ENCODE measurements at regions not wholly inside any gene's neighbourhood (a gene's known extent, or its start where the extent isn't known, plus 50 kb on each side); places are given as distances from the start of the nearest gene placed in this dataset.

- no peak for ATAC-seq
- H3K4me1 ChIP-seq (ENCODE audit: control insufficient read depth, insufficient read depth, low read length) = no peaks in the 10 kb centered on the region
- in situ Hi-C loops (cut with MboI) = no loop called here
- no peak overlapping the region for H2AFZ ChIP-seq (ENCODE audit: control insufficient read depth, low read depth, low read length)
- SMC1A ChIA-PET (ENCODE audit: uncharacterized antibody, unreplicated experiment) = no interaction called here
- no peaks in the 10 kb centered on the region for H3K9me3 ChIP-seq (replicated peaks; ENCODE audit: control insufficient read depth, insufficient read depth, low read length)
- intact Hi-C loops (cut with micrococcal nuclease; ENCODE audit: unreplicated experiment) = no loop called here
- H3K79me2 ChIP-seq (ENCODE audit: control insufficient read depth, insufficient read depth, low read length) = no peaks in the 10 kb centered on the region
- no peak for DNase-seq (ENCODE audit: low read depth, low spot score)
- H3K4me2 ChIP-seq (ENCODE audit: control insufficient read depth, insufficient read depth) = no peak overlapping the region
- H3K27ac ChIP-seq (ENCODE audit: control insufficient read depth, insufficient read depth) = no peak overlapping the region
- no peak for FAIRE-seq
- RAD21 ChIA-PET (ENCODE audit: unreplicated experiment) = no interaction called here
- no peak overlapping the region for H3K4me3 ChIP-seq
- CTCF ChIA-PET = no interaction called here
- WGBS (ENCODE audit: insufficient coverage, insufficient replicate concordance, low lambda C conversion rate, missing lambda C conversion rate) = 59% methylated on average over 2 of the region's 2 CpGs
- H3K36me3 ChIP-seq (ENCODE audit: control insufficient read depth in 2 of 2, insufficient read depth in 2 of 2, low read length in 1 of 2) = no peaks in the 10 kb centered on the region
- no peaks in the 10 kb centered on the region for H4K20me1 ChIP-seq (ENCODE audit: control insufficient read depth, insufficient read depth)
- TF ChIP-seq RCOR1 (conservative IDR thresholded peaks at IDR 0.05; ENCODE audit: low read depth, low read length) (no peak), NFXL1 (IDR thresholded peaks at IDR 0.05; ENCODE audit: borderline replicate concordance) (no peak), WRNIP1 (IDR thresholded peaks at IDR 0.05; ENCODE audit: borderline replicate concordance, low read depth, low read length) (no peak), BRCA1 (IDR thresholded peaks at IDR 0.05; ENCODE audit: low read depth, low read length) (no peak), KAT2A (conservative IDR thresholded peaks at IDR 0.05; ENCODE audit: control insufficient read depth, low read depth, low read length) (no peak), SMC3 (IDR thresholded peaks at IDR 0.05; ENCODE audit: borderline replicate concordance, low read length) (no peak), RAD21 (IDR thresholded peaks at IDR 0.05; ENCODE audit: insufficient read depth, low read depth, low read length) (no peak), DPF2 (IDR thresholded peaks at IDR 0.05) (no peak), CREB1 (IDR thresholded peaks at IDR 0.05; ENCODE audit: low read depth) (no peak), TCF3 (IDR thresholded peaks at IDR 0.05; ENCODE audit: borderline replicate concordance, insufficient read depth, low read depth, low read length) (no peak), FOXK2 (IDR thresholded peaks at IDR 0.05) (no peak), CEBPB (IDR thresholded peaks at IDR 0.05; ENCODE audit: borderline replicate concordance in 1 of 2, low read depth in 2 of 2, low read length in 2 of 2) (no peak), SKIL (IDR thresholded peaks at IDR 0.05; ENCODE audit: low read depth, poor library complexity, severe bottlenecking) (no peak), FOS (IDR thresholded peaks at IDR 0.05; ENCODE audit: borderline replicate concordance, extremely low read depth, insufficient read length) (no peak)
- TF ChIP-seq, protein P1, sequence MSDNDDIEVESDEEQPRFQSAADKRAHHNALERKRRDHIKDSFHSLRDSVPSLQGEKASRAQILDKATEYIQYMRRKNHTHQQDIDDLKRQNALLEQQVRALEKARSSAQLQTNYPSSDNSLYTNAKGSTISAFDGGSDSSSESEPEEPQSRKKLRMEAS (IDR thresholded peaks at IDR 0.05; ENCODE audit: low read depth, low read length) = no peak
- TF ChIP-seq, protein P2, sequence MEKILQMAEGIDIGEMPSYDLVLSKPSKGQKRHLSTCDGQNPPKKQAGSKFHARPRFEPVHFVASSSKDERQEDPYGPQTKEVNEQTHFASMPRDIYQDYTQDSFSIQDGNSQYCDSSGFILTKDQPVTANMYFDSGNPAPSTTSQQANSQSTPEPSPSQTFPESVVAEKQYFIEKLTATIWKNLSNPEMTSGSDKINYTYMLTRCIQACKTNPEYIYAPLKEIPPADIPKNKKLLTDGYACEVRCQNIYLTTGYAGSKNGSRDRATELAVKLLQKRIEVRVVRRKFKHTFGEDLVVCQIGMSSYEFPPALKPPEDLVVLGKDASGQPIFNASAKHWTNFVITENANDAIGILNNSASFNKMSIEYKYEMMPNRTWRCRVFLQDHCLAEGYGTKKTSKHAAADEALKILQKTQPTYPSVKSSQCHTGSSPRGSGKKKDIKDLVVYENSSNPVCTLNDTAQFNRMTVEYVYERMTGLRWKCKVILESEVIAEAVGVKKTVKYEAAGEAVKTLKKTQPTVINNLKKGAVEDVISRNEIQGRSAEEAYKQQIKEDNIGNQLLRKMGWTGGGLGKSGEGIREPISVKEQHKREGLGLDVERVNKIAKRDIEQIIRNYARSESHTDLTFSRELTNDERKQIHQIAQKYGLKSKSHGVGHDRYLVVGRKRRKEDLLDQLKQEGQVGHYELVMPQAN (conservative IDR thresholded peaks at IDR 0.05) = no peak
- BruUV-seq (replicated peaks) = no TSS peak
- POLR2A ChIA-PET = no interaction called here
- H3K9ac ChIP-seq (ENCODE audit: control insufficient read depth, insufficient read depth, low read length) = no peak overlapping the region
- H3K27me3 ChIP-seq (replicated peaks in 1 of 2; ENCODE audit: control insufficient read depth in 2 of 2, insufficient read depth in 2 of 2, low read length in 1 of 2) = no peaks in the 10 kb centered on the region
Measured at GRCh38 chrX:9114245-9114644, 80.3 kb upstream of the FAM9B start.

All from GM12878 (cell line).